ENCODE measurements at regions not wholly inside any gene's neighbourhood (a gene's known extent, or its start where the extent isn't known, plus 50 kb on each side); places are given as distances from the start of the nearest gene placed in this dataset.
"Not testable (repeated sequence)": the region's sequence is repeated elsewhere in the genome, so short reads cannot be mapped to it uniquely, and the experiment has no call there.

- no peak for DNase-seq (ENCODE audit: low read depth)
- TF ChIP-seq, protein P1, sequence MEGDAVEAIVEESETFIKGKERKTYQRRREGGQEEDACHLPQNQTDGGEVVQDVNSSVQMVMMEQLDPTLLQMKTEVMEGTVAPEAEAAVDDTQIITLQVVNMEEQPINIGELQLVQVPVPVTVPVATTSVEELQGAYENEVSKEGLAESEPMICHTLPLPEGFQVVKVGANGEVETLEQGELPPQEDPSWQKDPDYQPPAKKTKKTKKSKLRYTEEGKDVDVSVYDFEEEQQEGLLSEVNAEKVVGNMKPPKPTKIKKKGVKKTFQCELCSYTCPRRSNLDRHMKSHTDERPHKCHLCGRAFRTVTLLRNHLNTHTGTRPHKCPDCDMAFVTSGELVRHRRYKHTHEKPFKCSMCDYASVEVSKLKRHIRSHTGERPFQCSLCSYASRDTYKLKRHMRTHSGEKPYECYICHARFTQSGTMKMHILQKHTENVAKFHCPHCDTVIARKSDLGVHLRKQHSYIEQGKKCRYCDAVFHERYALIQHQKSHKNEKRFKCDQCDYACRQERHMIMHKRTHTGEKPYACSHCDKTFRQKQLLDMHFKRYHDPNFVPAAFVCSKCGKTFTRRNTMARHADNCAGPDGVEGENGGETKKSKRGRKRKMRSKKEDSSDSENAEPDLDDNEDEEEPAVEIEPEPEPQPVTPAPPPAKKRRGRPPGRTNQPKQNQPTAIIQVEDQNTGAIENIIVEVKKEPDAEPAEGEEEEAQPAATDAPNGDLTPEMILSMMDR (IDR thresholded peaks at IDR 0.05; ENCODE audit: control insufficient read depth, extremely low read depth, insufficient read depth): no peak
- no peak overlapping the region for H3K4me3 ChIP-seq (ENCODE audit: low read depth, low read length)
These were observed 283.0 kb upstream of the SGCG start for GRCh38 chr13:22897571-22898314.

DNA sequence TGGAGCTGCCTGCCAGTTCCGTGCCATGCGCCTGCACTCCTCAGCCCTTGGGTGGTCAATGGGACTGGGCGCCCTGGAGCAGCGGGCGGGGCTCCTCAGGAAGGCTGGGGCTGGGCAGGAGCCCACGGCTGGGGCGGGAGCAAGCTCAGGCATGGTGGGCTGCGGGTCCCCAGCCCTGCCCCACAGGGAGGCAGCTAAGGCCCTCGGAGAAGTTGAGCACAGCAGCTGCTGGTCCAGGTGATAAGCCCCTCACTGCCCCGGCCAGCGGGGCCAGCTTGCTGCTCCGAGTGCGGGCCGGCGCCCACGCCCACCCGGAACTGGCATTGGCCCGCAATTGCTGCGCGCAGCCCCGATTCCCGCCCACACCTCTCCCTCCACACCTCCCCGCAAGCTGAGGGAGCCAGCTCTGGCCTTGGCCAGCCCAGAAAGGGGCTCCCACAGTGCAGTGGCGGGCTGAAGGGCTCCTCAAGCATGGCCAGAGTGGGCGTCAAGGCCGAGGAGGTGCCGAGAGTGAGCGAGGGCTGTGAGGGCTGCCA is 280.3 kb upstream of the SGCG start:
- H3K4me3 ChIP-seq (ENCODE audit: low read depth, low read length); DNase-seq (ENCODE audit: low read depth): not testable (repeated sequence)

GRCh38 chr13:22903301-22903700 is 277.5 kb upstream of the SGCG start:
- TF ChIP-seq, protein P1 (IDR thresholded peaks at IDR 0.05; ENCODE audit: control insufficient read depth, extremely low read depth, insufficient read depth): no peak
- no peak overlapping the region for H3K4me3 ChIP-seq (ENCODE audit: low read depth, low read length)
- DNase-seq (ENCODE audit: low read depth): no peak

GRCh38 chr13:22903925-22904324 is 276.9 kb upstream of the SGCG start:
- no peak for DNase-seq (ENCODE audit: low read depth)
- TF ChIP-seq, protein P1 (IDR thresholded peaks at IDR 0.05; ENCODE audit: control insufficient read depth, extremely low read depth, insufficient read depth): no peak
- H3K4me3 ChIP-seq (ENCODE audit: low read depth, low read length): no peak overlapping the region

- peak overlapping the region; percentile 55 for H3K4me3 ChIP-seq (ENCODE audit: low read depth, low read length)
- TF ChIP-seq, protein P1 (IDR thresholded peaks at IDR 0.05; ENCODE audit: control insufficient read depth, extremely low read depth, insufficient read depth): no peak
- DNase-seq (ENCODE audit: low read depth): no peak
These were observed 265.2 kb upstream of the SGCG start for GRCh38 chr13:22915442-22916082.

DNA sequence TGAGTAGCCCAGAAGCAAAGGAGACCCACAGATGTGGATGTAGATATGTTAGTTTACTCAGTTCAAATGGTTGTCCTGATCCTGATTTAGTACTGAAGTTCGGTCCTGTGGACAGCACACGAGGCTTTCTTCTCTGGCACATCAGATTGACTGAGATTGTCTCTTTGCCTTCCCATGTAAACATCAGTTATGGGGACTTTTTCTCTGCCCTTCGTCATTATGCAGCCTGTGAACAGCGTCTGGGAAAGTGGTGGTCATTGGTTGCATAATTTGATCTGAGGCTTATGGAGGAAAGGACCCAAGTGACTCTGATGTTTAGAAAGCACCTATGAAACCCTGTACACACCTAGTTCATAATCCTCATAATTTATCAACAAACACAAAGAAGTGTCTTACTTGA is 264.5 kb upstream of the SGCG start:
- not testable (repeated sequence) for H3K4me3 ChIP-seq (ENCODE audit: low read depth, low read length); DNase-seq (ENCODE audit: low read depth)

DNA sequence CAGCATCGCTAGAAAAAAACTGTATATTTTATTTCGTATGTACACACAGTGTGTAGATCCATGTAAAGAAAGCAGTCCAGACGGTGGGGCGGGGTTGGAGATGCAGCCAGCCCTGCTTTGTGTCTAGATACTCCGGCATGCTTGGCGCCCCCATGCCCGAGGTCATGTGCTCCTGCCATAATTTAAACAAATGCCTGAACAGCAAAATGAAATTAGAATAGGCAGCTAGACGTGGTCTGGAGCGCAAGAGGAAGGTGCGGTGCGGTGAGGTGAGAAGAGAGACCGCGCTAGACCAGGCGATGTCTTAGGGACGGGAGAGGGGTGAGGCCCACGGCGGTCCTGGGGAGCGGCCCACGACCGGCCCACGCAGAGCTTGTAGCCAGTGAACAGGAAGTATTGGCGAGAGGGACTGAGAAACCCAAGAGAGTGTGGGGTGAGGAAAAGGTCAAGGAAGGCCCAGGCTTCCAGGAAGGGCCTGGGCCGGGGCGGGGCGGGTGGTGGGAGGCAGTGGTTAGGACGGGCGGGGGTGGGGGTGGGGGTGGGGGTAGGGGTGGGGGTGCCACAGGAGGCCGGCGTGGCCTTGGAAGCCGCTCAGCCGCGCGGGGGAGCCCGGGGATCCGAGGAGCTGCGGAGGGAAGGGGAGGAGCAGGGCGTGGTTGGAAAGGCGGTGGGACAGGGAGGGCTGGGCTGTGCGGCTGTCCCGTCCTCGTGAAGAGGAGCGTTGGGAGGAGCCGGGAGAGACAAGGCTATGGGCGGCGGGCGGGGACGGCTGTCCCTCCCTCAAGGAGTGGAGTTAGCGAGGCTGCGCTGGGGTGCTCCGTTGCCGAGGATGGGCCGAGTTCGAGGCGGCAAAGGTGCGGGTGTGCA is 254.7 kb upstream of the SGCG start:
- TF ChIP-seq, protein P1 (IDR thresholded peaks at IDR 0.05; ENCODE audit: control insufficient read depth, extremely low read depth, insufficient read depth): no peak
- no peak for DNase-seq (ENCODE audit: low read depth)
- no peak overlapping the region for H3K4me3 ChIP-seq (ENCODE audit: low read depth, low read length)
